ENCODE measurements at regions not wholly inside any gene's neighbourhood (a gene's known extent, or its start where the extent isn't known, plus 50 kb on each side); places are given as distances from the start of the nearest gene placed in this dataset.

DNA sequence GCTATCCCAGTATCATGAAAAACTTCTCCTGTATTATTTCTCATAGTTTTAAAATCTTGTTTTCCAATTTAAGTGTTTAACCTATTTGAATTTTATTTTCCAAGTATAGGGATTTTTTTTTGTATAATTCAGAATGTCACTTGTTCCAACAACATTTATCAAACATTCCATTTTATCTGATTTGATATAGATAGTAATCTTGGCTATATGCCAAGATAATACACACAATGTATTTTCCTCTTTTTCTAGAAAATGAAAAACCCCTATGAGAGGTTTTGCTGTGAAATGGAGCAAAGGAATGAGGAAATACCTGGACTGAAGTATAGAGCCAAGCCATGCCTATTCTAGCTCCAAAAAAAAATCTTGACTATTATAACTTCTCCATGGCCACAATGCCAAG is 628.9 kb downstream of the HTR1B start:
- TF ChIP-seq, protein P1, sequence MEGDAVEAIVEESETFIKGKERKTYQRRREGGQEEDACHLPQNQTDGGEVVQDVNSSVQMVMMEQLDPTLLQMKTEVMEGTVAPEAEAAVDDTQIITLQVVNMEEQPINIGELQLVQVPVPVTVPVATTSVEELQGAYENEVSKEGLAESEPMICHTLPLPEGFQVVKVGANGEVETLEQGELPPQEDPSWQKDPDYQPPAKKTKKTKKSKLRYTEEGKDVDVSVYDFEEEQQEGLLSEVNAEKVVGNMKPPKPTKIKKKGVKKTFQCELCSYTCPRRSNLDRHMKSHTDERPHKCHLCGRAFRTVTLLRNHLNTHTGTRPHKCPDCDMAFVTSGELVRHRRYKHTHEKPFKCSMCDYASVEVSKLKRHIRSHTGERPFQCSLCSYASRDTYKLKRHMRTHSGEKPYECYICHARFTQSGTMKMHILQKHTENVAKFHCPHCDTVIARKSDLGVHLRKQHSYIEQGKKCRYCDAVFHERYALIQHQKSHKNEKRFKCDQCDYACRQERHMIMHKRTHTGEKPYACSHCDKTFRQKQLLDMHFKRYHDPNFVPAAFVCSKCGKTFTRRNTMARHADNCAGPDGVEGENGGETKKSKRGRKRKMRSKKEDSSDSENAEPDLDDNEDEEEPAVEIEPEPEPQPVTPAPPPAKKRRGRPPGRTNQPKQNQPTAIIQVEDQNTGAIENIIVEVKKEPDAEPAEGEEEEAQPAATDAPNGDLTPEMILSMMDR (IDR thresholded peaks at IDR 0.05 in 4 of 5, conservative IDR thresholded peaks at IDR 0.05 in 1 of 5), result no peak
- TF ChIP-seq POLR2A (IDR thresholded peaks at IDR 0.05), result no peak

Data from gastrocnemius medialis (tissue), 4 donors.